Activated T-helper 2 cell treated with anti-CD3 and anti-CD28 coated beads, Interferon-gamma antibody, Interleukin-2, Interleukin-4, amounts not matched to agents 10 μg/mL and 5 μg/mL and 100 μg/mL, durations not matched to agents 14 hours and 24 hours and 36 hours (primary cell): ENCODE measurements at regions not wholly inside any gene's neighbourhood (a gene's known extent, or its start where the extent isn't known, plus 50 kb on each side); places are given as distances from the start of the nearest gene placed in this dataset.

Experiments used
- DNase-seq: peaks from one replicate; pipeline ENCODE4 v3.0.0; 2021; ENCODE audit warnings: low spot score
- H3K27ac Mint-ChIP-seq: one replicate; pipeline ENCODE4 v1.8.0; 2021; ENCODE audit warnings: mixed read lengths
- H3K27me3 Mint-ChIP-seq: one replicate; pipeline ENCODE4 v1.8.0; 2021; ENCODE audit warnings: low read depth, mixed read lengths
- H3K36me3 Mint-ChIP-seq: one replicate; pipeline ENCODE4 v1.8.0; 2021; ENCODE audit warnings: low read depth, mixed read lengths
- H3K4me1 Mint-ChIP-seq: one replicate; pipeline ENCODE4 v1.8.0; 2021; ENCODE audit warnings: low read depth, mixed read lengths
- H3K4me3 Mint-ChIP-seq: one replicate; pipeline ENCODE4 v1.8.0; 2021; ENCODE audit warnings: low read depth, mild to moderate bottlenecking, moderate library complexity, mixed read lengths
- H3K9me3 Mint-ChIP-seq: one replicate; pipeline ENCODE4 v1.8.0; 2021; ENCODE audit warnings: mixed read lengths
- intact Hi-C: fragments of 100-400 bp; cut with micrococcal nuclease; formaldehyde crosslinking; loops from one replicate; pipeline ENCODE4 v1.15.1; 2023

DNA sequence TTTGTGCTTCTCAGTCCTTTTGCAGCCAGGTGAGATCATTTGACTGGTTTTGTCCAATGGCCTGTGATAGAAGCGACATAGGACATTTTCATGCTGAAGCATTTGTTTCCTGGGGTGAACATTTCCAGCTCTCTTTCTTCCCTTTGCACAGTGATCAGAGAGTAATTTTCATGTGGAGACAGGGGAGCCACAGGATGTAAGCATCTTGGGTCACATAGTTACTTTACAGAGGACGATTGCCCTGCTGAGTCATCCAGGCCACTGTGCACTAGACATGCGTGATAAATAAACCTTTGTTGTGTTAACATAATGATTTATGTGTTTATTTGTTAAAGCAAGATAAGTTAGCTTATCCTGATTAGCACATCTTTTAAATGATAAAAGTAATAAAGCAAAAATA, 263.5 kb upstream of the CCDC179 start:
- Mint-ChIP-seq H3K4me3 (no peak overlapping the region), H3K27me3 (no peaks in the 10 kb centered on the region), H3K27ac (no peak overlapping the region), H3K4me1 (no peaks in the 10 kb centered on the region), H3K9me3 (no peaks in the 10 kb centered on the region), H3K36me3 (no peaks in the 10 kb centered on the region)
- intact Hi-C loops, result no loop called here
- DNase-seq, result no peak

DNA sequence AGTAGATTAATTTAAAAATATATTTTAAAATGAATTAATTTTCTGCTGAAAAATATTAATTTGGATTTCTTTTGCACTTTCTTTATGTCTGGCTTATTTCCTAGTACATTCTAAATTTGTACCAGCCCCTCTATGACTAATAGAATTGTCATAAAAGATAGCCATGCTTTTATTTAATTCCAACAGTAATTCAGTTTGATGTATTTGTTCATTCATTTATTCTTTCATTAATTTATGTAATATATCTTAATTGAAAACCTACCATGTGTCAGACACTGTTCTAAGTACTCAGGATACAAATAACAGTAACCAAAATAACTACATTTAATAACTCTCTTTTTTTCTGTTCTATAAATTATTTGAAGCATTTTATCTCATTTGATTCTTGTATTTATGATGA, 264.0 kb upstream of the CCDC179 start:
- intact Hi-C loops, result no loop called here

DNA sequence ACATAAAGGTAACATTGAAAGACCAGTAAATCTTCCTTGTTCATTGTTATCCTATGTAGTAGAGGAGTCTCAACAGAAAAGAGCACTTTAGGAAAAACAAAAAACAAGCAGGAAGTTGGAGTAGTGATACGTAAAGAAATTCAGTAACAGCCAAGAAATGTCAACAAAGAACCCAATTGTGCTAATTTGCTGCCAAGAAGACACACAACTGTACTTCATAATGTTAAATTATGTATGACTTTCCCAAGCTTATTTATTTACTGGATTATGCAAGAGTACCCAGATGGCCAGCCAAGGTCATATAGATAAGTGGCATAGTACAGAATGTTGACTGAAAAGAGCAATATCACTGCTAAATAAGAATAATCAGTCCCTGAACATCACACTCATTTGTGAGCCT, 264.7 kb upstream of the CCDC179 start:
- no peak overlapping the region for H3K4me3 Mint-ChIP-seq
- intact Hi-C loops, result no loop called here

More for the DNA sequence above, 264.0 kb upstream of the CCDC179 start:
- H3K36me3 Mint-ChIP-seq, result no peaks in the 10 kb centered on the region
- no peaks in the 10 kb centered on the region for H3K9me3 Mint-ChIP-seq
- DNase-seq, result no peak
- no peak overlapping the region for H3K4me3 Mint-ChIP-seq
- no peak overlapping the region for H3K27ac Mint-ChIP-seq
- H3K4me1 Mint-ChIP-seq, result no peaks in the 10 kb centered on the region
- no peaks in the 10 kb centered on the region for H3K27me3 Mint-ChIP-seq

DNA sequence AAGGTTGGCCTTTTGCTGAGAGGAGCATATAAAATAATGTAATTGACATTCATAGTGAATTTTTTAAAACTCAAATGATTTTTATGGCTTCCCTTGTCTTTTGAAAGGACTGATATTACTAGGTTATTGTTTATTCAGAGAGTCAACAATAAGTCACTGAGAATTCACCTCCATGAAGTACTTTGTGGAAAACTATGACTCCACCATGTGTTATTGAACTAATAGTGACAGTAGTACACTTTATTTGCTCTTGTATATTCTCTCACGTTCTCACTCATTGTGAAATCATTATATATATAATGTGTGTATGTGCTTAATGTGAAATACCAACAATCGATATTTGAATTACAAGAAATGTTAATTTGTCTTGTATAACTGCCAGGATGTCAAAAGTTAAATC, 267.4 kb upstream of the CCDC179 start:
- no peak overlapping the region for H3K27ac Mint-ChIP-seq
- intact Hi-C loops, result no loop called here
- H3K4me3 Mint-ChIP-seq, result no peak overlapping the region
- no peaks in the 10 kb centered on the region for H3K36me3 Mint-ChIP-seq
- no peaks in the 10 kb centered on the region for H3K4me1 Mint-ChIP-seq
- no peak for DNase-seq
- no peaks in the 10 kb centered on the region for H3K9me3 Mint-ChIP-seq
- no peaks in the 10 kb centered on the region for H3K27me3 Mint-ChIP-seq

More for the DNA sequence above, 264.7 kb upstream of the CCDC179 start:
- H3K27ac Mint-ChIP-seq, result no peak overlapping the region
- H3K36me3 Mint-ChIP-seq, result no peaks in the 10 kb centered on the region
- H3K9me3 Mint-ChIP-seq, result no peaks in the 10 kb centered on the region
- H3K4me1 Mint-ChIP-seq, result no peaks in the 10 kb centered on the region
- no peaks in the 10 kb centered on the region for H3K27me3 Mint-ChIP-seq
- DNase-seq, result no peak

DNA sequence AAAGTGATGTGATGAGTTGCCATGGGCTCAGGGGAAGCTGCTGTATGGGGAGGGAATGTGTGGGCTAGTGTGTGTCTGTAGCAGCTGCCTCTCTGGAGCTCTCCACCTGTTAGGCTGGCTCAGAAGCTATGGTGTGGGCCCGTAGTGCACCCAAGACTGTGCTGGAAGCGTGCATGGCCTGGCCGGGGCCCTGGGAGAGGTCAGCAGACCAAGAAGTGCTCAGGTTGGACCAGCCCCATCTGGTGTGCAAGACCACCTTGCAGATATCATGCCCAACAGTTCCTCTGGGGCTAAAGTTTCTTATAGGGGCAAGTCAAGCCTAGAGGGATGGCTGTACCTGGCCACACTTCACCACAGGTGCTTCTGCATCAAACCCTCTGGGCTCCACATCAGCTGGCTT, 274.4 kb upstream of the CCDC179 start:
- intact Hi-C loops, result no loop called here
- peaks cover 4% of the 10 kb centered on the region for H3K9me3 Mint-ChIP-seq
- H3K36me3 Mint-ChIP-seq, result no peaks in the 10 kb centered on the region
- H3K27ac Mint-ChIP-seq, result no peak overlapping the region
- no peak overlapping the region for H3K4me3 Mint-ChIP-seq
- H3K4me1 Mint-ChIP-seq, result no peaks in the 10 kb centered on the region
- no peaks in the 10 kb centered on the region for H3K27me3 Mint-ChIP-seq
- no peak for DNase-seq

DNA sequence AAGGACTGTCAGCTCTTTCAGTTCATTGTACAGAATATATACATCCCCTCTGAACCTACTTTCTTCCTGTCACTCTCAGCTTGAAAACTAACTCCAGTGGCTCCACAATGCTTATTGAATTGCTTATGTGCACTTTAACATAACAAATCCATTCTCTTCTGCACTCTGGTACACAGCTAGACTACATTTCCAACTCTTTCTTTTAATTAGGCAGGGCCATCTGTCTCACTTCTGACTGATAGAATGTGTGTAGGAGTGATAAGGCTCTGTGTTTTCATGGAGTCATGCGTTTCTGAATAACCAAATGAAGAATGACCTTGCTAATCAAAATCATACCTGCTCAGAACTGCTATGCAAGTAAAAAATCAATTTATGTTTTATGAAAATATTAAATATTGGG, 278.5 kb upstream of the CCDC179 start:
- intact Hi-C loops, result no loop called here

DNA sequence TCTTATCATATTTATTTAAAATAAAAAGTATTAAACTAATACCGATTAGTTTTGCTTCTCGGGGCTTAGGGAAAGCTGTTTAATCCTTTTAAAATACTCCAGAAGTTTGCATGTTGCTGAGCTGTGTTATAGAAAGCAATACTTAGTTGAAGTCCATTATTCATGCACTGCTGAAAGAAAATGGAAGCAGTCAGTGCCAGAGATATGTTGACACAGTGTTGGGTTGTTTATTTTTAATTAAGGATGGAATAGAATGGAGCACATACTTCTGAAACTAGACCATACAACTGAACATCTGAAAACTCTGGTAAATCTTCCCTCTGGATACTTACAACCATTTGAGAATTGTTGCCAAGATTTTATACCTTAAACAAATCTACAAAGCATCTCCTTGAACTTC, 282.7 kb upstream of the CCDC179 start:
- Mint-ChIP-seq H3K36me3 (no peaks in the 10 kb centered on the region), H3K4me1 (no peaks in the 10 kb centered on the region), H3K4me3 (no peak overlapping the region), H3K9me3 (no peaks in the 10 kb centered on the region), H3K27me3 (no peaks in the 10 kb centered on the region), H3K27ac (no peak overlapping the region)
- intact Hi-C loops, result no loop called here
- no peak for DNase-seq

More for the DNA sequence above, 278.5 kb upstream of the CCDC179 start:
- DNase-seq, result no peak
- H3K27ac Mint-ChIP-seq, result no peak overlapping the region
- no peaks in the 10 kb centered on the region for H3K27me3 Mint-ChIP-seq
- no peaks in the 10 kb centered on the region for H3K4me1 Mint-ChIP-seq
- H3K4me3 Mint-ChIP-seq, result no peak overlapping the region
- no peaks in the 10 kb centered on the region for H3K36me3 Mint-ChIP-seq
- no peaks in the 10 kb centered on the region for H3K9me3 Mint-ChIP-seq

DNA sequence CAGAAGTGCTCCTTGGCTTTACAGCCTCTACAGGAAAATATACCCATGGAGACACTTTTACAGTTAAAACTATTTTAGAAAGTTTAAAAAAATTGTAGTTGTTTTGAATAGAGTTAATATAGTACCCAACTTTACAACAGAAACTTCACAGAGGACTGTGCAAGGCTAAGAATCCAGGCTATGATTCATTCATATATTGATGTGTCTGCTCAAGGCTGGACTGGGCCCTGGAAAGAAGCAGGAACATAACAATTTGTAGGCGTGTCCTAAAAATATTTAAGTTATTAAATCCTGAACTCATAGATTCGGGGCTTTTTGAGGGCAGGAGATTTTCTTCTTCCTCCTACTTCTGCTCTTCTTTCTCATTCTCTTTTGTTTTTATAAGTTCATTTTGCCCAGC, 291.5 kb upstream of the CCDC179 start:
- H3K27ac Mint-ChIP-seq, result no peak overlapping the region
- no peaks in the 10 kb centered on the region for H3K9me3 Mint-ChIP-seq
- no peaks in the 10 kb centered on the region for H3K27me3 Mint-ChIP-seq
- H3K36me3 Mint-ChIP-seq, result no peaks in the 10 kb centered on the region
- H3K4me1 Mint-ChIP-seq, result no peaks in the 10 kb centered on the region
- no peak overlapping the region for H3K4me3 Mint-ChIP-seq
- DNase-seq, result no peak
- intact Hi-C loops, result no loop called here

DNA sequence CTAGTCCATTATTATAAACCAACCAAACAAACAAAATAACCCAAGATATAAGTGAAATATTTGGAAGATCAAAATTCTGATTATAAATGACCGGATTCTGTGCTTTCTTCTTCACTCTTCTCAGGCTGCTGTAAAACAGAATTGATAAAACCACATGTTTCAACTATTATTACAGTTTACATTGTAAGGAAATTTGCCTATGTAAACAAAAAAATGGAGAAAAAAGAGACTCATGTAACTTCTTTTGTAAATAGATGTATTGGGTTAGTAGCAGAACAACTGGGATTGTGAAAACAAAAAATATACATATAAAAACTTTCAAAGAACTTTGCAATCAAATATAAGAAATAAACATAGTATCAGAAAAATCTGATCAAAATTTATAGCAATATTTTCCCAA, 295.2 kb upstream of the CCDC179 start:
- H3K4me1 Mint-ChIP-seq, result no peaks in the 10 kb centered on the region
- no peak overlapping the region for H3K4me3 Mint-ChIP-seq
- no peak for DNase-seq
- intact Hi-C loops, result no loop called here
- no peaks in the 10 kb centered on the region for H3K9me3 Mint-ChIP-seq
- H3K27ac Mint-ChIP-seq, result no peak overlapping the region
- H3K36me3 Mint-ChIP-seq, result no peaks in the 10 kb centered on the region
- H3K27me3 Mint-ChIP-seq, result no peaks in the 10 kb centered on the region

DNA sequence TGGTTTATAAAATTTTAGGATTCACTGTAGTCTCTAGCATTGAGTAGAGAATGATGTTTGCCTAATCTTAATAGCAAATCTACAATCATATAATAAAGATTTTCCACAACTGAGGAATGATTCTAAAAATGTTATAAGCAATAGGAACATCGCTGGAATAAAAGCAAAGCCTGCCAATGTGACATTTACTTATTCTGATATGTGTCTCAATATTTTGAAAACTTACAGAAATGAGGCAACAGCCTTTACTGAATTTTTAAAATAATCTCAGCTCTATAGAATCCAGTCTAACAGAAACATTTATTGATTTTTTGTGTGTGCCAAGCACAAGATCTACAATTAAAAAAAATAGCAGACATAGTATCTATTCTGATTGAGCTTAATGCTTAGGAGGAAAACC, 303.7 kb upstream of the CCDC179 start:
- Mint-ChIP-seq H3K36me3 (no peaks in the 10 kb centered on the region), H3K4me3 (no peak overlapping the region), H3K9me3 (no peaks in the 10 kb centered on the region), H3K27ac (no peak overlapping the region), H3K4me1 (no peaks in the 10 kb centered on the region), H3K27me3 (no peaks in the 10 kb centered on the region)
- DNase-seq, result no peak
- intact Hi-C loops, result no loop called here

DNA sequence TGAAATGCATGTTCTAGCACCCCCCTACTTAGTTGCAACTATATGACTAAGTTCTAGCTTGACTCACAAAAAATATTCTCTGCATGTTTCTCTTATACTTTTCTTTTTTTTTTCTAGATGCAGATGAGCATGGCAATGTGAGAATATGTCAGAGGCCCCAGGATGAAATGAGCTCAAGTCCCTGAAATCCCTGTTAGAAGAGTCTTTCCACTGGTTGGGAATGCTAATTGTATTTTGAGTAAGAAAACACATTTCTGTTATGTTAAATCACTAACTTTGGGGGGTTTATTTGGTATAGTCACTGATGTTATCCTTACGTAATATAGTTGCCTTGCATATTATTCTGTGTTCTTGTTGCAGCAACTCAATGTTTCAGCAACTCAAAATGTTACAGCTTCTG, 306.1 kb upstream of the CCDC179 start:
- Mint-ChIP-seq H3K9me3 (no peaks in the 10 kb centered on the region), H3K4me1 (no peaks in the 10 kb centered on the region), H3K27me3 (no peaks in the 10 kb centered on the region), H3K36me3 (no peaks in the 10 kb centered on the region), H3K4me3 (no peak overlapping the region), H3K27ac (no peak overlapping the region)
- intact Hi-C loops, result no loop called here
- DNase-seq, result no peak

DNA sequence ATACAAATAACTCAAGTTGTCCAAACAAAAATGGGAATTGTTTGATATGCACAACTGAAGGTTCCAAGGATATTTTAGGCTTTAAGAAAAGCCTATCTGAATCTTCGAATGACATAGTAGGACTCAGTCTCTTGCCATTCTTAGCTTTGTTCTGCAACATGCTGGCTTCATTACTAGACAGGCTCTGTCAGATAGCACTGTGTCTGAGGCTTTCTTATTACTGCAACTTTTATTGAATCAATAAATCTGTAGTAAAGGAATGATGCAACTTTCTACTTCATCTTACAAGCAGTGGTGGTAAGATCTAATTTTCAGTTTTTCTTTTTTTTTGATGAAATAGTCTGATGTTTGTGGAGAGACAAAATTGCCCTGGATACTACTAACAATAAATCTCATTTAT, 319.3 kb upstream of the CCDC179 start:
- DNase-seq, result no peak
- no peaks in the 10 kb centered on the region for H3K9me3 Mint-ChIP-seq
- intact Hi-C loops, result no loop called here
- H3K27ac Mint-ChIP-seq, result no peak overlapping the region
- no peaks in the 10 kb centered on the region for H3K36me3 Mint-ChIP-seq
- no peaks in the 10 kb centered on the region for H3K4me1 Mint-ChIP-seq
- H3K4me3 Mint-ChIP-seq, result no peak overlapping the region
- H3K27me3 Mint-ChIP-seq, result no peaks in the 10 kb centered on the region

DNA sequence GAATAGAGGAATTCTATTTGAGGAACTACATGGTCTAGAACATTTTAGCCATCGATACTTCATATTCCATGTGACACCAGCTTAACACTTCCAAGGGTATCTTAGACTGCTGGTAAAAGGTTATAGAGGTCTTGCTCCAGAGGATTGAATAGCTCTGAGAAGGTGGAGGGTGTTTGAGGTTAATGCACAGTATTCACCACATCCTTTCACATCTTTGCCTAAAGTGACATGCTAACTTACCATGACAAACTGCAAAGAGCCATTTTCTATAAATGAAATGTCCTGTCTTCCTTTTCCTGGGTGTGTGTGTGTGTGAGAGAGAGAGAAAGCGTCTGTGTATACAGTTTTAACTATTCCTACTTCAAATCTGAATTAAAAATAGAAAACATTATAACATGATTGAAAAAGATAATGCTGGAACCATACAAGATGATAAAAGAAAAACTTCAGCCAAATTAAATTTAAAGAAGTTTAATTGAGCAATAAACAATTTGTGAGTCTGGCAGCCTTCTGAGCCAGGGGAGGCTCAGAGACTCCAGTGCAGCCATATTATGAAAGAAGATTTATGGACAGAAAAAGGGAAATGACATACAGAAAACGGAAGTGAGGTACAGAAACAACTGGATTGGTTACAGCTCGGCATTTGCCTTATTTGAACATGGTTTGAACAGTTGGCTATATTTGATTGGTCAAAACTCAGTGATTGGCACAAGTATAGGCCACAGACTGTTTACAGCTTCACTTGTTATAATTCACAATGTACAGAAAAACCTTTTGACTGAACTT, 320.9 kb upstream of the CCDC179 start:
- Mint-ChIP-seq H3K4me3 (no peak overlapping the region), H3K27me3 (no peaks in the 10 kb centered on the region), H3K9me3 (no peaks in the 10 kb centered on the region), H3K27ac (no peak overlapping the region), H3K36me3 (no peaks in the 10 kb centered on the region), H3K4me1 (no peaks in the 10 kb centered on the region)
- no peak for DNase-seq
- intact Hi-C loops, result no loop called here

DNA sequence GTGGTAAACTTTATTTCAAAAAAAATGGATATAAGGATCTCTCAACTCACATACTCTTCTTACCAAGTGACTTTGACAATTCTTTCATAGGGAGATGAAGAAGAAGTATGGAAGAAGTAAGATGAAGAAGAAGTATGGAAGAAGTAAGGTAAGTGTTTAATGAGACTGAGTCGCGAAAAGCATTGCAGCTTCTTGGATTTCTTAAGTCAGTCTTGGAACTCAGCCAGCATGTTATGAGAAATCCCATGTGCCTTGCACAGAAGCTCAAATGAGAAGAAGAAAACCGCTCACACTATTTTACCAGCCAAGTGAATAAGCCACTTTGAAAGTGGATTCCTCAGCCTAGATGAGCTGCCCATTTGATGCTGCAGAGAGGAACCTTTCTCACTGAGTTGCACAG, 332.0 kb upstream of the CCDC179 start:
- no peaks in the 10 kb centered on the region for H3K9me3 Mint-ChIP-seq
- intact Hi-C loops, result no loop called here
- no peak overlapping the region for H3K27ac Mint-ChIP-seq

More for the DNA sequence above, 332.0 kb upstream of the CCDC179 start:
- Mint-ChIP-seq H3K36me3 (no peaks in the 10 kb centered on the region), H3K4me1 (no peaks in the 10 kb centered on the region), H3K27me3 (no peaks in the 10 kb centered on the region), H3K4me3 (no peak overlapping the region)
- DNase-seq, result no peak
